GM19467 (cell line): ENCODE measurements at regions not wholly inside any gene's neighbourhood (a gene's known extent, or its start where the extent isn't known, plus 50 kb on each side); places are given as distances from the start of the nearest gene placed in this dataset.

Experiments
- ATAC-seq: cut with Tn5 transposase; IDR thresholded peaks from one replicate; pipeline ENCODE4 v1.9.1; 2021; ENCODE audit warnings: mild to moderate bottlenecking, moderate library complexity; ENCODE audit not compliant: unreplicated experiment

- ATAC-seq = no peak
Measured at GRCh38 chr5:33237471-33237870, 203.3 kb upstream of the TARS1 start.

- no peak for ATAC-seq
Measured at GRCh38 chr5:33238826-33239695, 201.7 kb upstream of the TARS1 start.

GRCh38 chr5:33240558-33240957 is 200.2 kb upstream of the TARS1 start:
- ATAC-seq = no peak

- ATAC-seq = peak; percentile 62
Measured at GRCh38 chr5:33241802-33242201, 199.0 kb upstream of the TARS1 start.

- ATAC-seq = no peak
Measured at GRCh38 chr5:33242277-33242676, 198.5 kb upstream of the TARS1 start.

DNA sequence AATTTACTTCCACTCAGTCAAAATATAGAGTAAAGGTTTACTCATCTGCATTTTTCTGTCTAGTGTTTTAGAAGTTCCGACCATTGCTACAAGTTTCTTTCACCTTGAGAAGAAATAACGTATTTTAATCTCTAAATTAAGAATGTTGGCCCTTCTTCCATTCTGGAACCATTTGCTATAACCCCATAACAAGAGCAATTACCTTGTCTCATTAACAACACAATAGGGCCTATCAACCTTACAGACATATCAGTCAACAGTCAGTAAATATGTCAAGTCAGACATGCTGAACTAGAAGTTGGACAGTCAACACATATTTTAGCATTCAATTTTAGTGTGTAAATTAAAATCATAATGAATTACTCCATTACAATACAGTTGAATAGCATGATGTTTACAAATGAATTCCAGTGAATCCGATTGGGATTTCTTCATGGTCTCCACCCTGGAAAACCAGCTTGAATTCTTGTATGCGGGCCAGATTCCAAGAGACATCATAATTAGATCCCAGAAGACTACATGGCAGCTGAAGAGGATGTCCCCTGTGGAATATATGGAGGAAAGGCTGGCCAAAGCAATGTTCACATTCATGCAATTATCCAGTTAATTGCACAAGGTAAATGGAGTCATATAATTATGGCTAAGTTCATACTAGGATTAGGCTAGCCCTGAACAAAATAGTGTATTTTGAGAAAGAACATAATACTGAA is 196.2 kb upstream of the TARS1 start:
- no peak for ATAC-seq

- ATAC-seq = no peak
Measured at GRCh38 chr5:33254579-33254978, 186.2 kb upstream of the TARS1 start.

GRCh38 chr5:33257807-33258429 is 182.8 kb upstream of the TARS1 start:
- ATAC-seq = no peak

GRCh38 chr5:33258553-33258952 is 182.2 kb upstream of the TARS1 start:
- ATAC-seq = no peak

GRCh38 chr5:33260098-33260497 is 180.7 kb upstream of the TARS1 start:
- no peak for ATAC-seq

GRCh38 chr5:33261305-33261704 is 179.5 kb upstream of the TARS1 start:
- no peak for ATAC-seq

DNA sequence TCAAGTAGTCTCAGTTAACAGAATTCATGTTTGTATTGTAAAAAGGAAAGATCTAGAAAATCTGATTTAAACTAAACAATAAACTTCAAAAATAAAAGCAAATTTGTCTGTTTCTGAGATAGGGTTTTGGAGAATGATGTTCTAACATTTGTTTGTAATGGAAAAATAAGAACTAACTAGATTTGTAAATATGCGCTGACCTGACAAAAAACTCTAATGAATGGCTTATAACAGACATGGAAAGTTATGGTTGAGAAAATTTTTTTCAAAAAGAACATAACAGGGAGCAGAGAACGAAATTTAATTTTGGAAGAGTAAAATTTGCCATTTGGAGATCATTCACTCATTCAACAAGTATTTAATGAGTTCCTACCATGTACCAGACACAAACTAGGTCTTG is 179.0 kb upstream of the TARS1 start:
- no peak for ATAC-seq

GRCh38 chr5:33267801-33268200 is 173.0 kb upstream of the TARS1 start:
- ATAC-seq = no peak

- ATAC-seq = no peak
Measured at GRCh38 chr5:33268374-33268773, 172.4 kb upstream of the TARS1 start.

- no peak for ATAC-seq
Measured at GRCh38 chr5:33270671-33271070, 170.1 kb upstream of the TARS1 start.

- ATAC-seq = no peak
Measured at GRCh38 chr5:33271606-33272005, 169.2 kb upstream of the TARS1 start.

- no peak for ATAC-seq
Measured at GRCh38 chr5:33272288-33272687, 168.5 kb upstream of the TARS1 start.

DNA sequence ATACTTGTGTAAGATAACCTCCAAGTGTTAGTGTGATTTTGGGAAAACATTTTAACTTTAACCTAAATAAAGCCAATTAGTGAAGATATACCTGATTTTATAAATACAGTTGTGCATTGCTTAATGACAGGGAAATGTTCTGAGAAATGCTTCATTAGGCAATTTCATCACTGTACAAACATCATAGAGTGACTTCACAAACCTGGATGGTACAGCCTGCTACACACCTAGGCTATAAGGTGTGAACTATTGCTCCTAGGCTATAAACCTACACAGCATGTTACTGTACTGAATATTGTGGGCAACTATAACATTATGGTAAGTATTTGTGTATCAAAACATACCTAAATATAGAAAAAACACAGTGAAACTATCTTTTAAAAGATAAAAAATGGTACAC is 166.8 kb upstream of the TARS1 start:
- ATAC-seq = no peak

DNA sequence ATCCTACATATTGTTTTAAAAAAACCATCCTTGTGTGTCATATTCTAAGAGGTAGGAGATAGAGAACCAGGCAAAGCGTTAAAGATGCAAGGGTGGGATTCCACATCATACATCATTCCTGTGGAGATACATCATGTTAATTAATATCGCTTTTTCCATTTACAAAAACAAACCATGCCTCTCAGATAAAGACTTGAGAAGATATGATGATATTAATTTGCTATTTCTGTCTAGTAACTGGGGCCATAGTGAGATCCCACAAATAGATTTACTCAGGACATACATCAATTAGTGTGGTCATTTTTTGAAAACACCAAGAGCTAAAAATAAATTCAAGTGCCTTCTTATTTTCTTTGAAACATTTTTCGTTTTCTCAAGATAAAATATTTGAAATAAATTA is 165.4 kb upstream of the TARS1 start:
- no peak for ATAC-seq

DNA sequence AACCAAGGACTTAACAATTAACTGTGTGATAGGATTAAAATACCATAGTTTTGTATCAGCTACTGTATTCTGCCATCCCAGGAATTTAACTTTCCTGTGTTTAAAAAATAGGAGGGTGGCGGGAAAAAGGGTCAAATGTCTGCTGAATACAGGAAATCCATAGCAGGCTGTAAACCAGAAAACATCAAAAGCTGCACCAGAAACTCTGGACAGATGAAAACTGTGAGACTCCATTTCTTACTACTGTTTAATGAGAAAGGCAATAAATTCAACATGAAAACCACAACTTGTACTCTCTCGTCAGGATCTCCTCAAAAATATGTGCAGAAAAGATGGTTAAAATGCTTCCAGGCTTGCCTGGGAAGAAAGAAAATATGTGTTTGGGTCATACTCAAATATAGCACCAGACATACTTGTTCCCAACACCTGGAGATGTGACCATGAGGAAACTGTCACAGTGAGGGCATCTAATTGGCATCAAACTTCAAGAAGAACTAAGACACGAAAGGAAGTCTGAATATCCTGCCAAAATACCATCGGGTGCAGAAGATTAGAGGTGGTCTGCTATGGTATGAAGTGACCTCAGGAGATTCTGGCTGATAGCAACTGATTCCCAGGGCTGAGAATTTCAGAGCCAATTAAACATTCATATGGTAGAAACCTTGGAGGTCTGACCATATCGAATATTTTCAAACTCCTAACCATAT is 164.7 kb upstream of the TARS1 start:
- no peak for ATAC-seq

- ATAC-seq = no peak
Measured at GRCh38 chr5:33276628-33276950, 164.2 kb upstream of the TARS1 start.
